B cell (primary cell): ENCODE measurements at regions not wholly inside any gene's neighbourhood (a gene's known extent, or its start where the extent isn't known, plus 50 kb on each side); places are given as distances from the start of the nearest gene placed in this dataset.

Experiments
- ATAC-seq: fragments of 200-7000 bp; cut with Tn5 transposase; one replicate; pipeline ENCODE4 v1.10.0; 2021; ENCODE audit warnings: low read depth, mild to moderate bottlenecking, moderate number of reproducible peaks, moderate library complexity
- CTCF ChIA-PET: fragments of 350-600 bp; sonication (Branson Sonifier 250); formaldehyde crosslinking; loops from one replicate; lab custom pipeline; 2021; ENCODE audit warnings: antibody characterized with exemption, inconsistent platforms; lab: Charles Lee
- POLR2A ChIA-PET: fragments of 350-600 bp; sonication (Branson Sonifier 250); formaldehyde crosslinking; loops from one replicate; lab custom pipeline; 2021; ENCODE audit warnings: antibody characterized with exemption; lab: Charles Lee
- DNase-seq: peaks from one replicate; pipeline ENCODE4 v3.0.0; 2013
- H2AFZ ChIP-seq: 2 replicates; pipeline ENCODE4 v1.6.1; 2012; ENCODE audit warnings: mild to moderate bottlenecking, low read depth, low read length; ENCODE audit not compliant: insufficient read depth, poor library complexity, severe bottlenecking
- H3K27ac ChIP-seq, 2 donors: 1 replicate in 1 of 2; 2 replicates in 1 of 2; pipeline ENCODE4 v1.5.1; 2012 to 2013; ENCODE audit warnings: low read length in 2 of 2, mild to moderate bottlenecking in 2 of 2, moderate library complexity in 1 of 2
- H3K27me3 ChIP-seq, 4 experiments: fragments of 200-600 bp in 1 of 4; sonication (generic) in 1 of 4; replicated peaks in 1 of 4; 1 replicate in 2 of 4; 2 replicates in 2 of 4; pipeline versions ENCODE4 v1.6.1 to v1.7.0; 2013 to 2016; ENCODE audit warnings: low read length in 3 of 4, mild to moderate bottlenecking in 2 of 4, mixed read lengths in 1 of 4, moderate library complexity in 1 of 4; ENCODE audit not compliant: insufficient read depth in 4 of 4, control insufficient read depth in 3 of 4; ENCODE audit errors: control extremely low read depth in 1 of 4
- H3K36me3 ChIP-seq, 2 experiments: replicated peaks in 1 of 2; 1 replicate in 1 of 2; 2 replicates in 1 of 2; pipeline versions ENCODE4 v1.6.1 to v1.7.1; 2013; ENCODE audit warnings: low read length in 1 of 2; ENCODE audit not compliant: insufficient read depth in 2 of 2, control insufficient read depth in 1 of 2; ENCODE audit errors: control extremely low read depth in 1 of 2, extremely low read depth in 1 of 2
- H3K4me1 ChIP-seq, 2 donors: fragments of 200-600 bp in 1 of 2; sonication (generic) in 1 of 2; 1 replicate in 1 of 2; 2 replicates in 1 of 2; pipeline versions ENCODE4 v1.5.1 to v1.6.1; 2013 to 2017; ENCODE audit warnings: low read length in 2 of 2; ENCODE audit not compliant: control insufficient read depth in 2 of 2, insufficient read depth in 2 of 2
- H3K4me2 ChIP-seq: replicated peaks from 2 replicates; pipeline ENCODE3; 2012; ENCODE audit warnings: mild to moderate bottlenecking, low read depth, low read length; ENCODE audit not compliant: poor library complexity, severe bottlenecking
- H3K4me3 ChIP-seq, 5 experiments: fragments of 200-600 bp in 1 of 5; sonication (generic) in 1 of 5; 1 replicate in 3 of 5; 2 replicates in 2 of 5; pipeline versions ENCODE4 v1.5.1 to v1.7.0; 2011 to 2016; ENCODE audit warnings: low read length in 4 of 5, mild to moderate bottlenecking in 4 of 5, low read depth in 2 of 5, control low read depth in 1 of 5, moderate library complexity in 1 of 5; ENCODE audit not compliant: insufficient read depth in 1 of 5; ENCODE audit errors: control extremely low read depth in 1 of 5, extremely low read depth in 1 of 5
- H3K79me2 ChIP-seq: fragments of 200-600 bp; sonication (generic); one replicate; pipeline ENCODE4 v1.6.0; 2016; ENCODE audit warnings: low read length; ENCODE audit not compliant: control insufficient read depth, insufficient read depth
- H3K9ac ChIP-seq: fragments of 200-600 bp; sonication (generic); 2 replicates; pipeline ENCODE4 v1.6.1; 2017; ENCODE audit warnings: mild to moderate bottlenecking, low read length, moderate library complexity
- H3K9me3 ChIP-seq, 3 donors: one replicate each; pipeline versions ENCODE4 v1.6.1 to v1.7.1; 2013; ENCODE audit warnings: low read length in 2 of 3; ENCODE audit not compliant: control insufficient read depth in 2 of 3, insufficient read depth in 1 of 3; ENCODE audit errors: control extremely low read depth in 1 of 3
- H4K20me1 ChIP-seq: 2 replicates; pipeline ENCODE4 v1.6.0; 2012; ENCODE audit warnings: mild to moderate bottlenecking, low read length; ENCODE audit not compliant: insufficient read depth, control insufficient read depth, poor library complexity, severe bottlenecking
- H3K27ac Mint-ChIP-seq: one replicate; pipeline ENCODE4 v1.8.0; 2021; ENCODE audit warnings: mixed read lengths
- H3K27me3 Mint-ChIP-seq: one replicate; pipeline ENCODE4 v1.8.0; 2021; ENCODE audit warnings: mixed read lengths
- H3K4me1 Mint-ChIP-seq: one replicate; pipeline ENCODE4 v1.8.0; 2021; ENCODE audit warnings: mixed read lengths
- H3K4me3 Mint-ChIP-seq: one replicate; pipeline ENCODE4 v1.8.0; 2021; ENCODE audit warnings: mixed read lengths
- H3K9me3 Mint-ChIP-seq: one replicate; pipeline ENCODE4 v1.8.0; 2022; ENCODE audit warnings: mixed read lengths; ENCODE audit not compliant: insufficient read depth
- EZH2 ChIP-seq: IDR thresholded peaks from 2 replicates; pipeline ENCODE4 v1.6.1; 2012; ENCODE audit warnings: borderline replicate concordance, low read depth, mild to moderate bottlenecking, moderate library complexity, low read length; ENCODE audit not compliant: insufficient read depth, poor library complexity, severe bottlenecking
- WGBS: methylation state at CpG from one replicate; pipeline ENCODE4 v1.1.5; 2013; ENCODE audit warnings: missing lambda C conversion rate; ENCODE audit not compliant: insufficient coverage; 5-methylcytosine and 5-hydroxymethylcytosine counted together
- intact Hi-C: fragments of 100-400 bp; cut with micrococcal nuclease; formaldehyde crosslinking; loops from one replicate; pipeline ENCODE4 v1.10.0; 2022
- TF ChIP-seq, protein P1 (sequence below): fragments of 200-600 bp; IDR thresholded peaks from one replicate; pipeline ENCODE4 v1.8.0; 2022; ENCODE audit warnings: antibody characterized with exemption, mild to moderate bottlenecking

DNA sequence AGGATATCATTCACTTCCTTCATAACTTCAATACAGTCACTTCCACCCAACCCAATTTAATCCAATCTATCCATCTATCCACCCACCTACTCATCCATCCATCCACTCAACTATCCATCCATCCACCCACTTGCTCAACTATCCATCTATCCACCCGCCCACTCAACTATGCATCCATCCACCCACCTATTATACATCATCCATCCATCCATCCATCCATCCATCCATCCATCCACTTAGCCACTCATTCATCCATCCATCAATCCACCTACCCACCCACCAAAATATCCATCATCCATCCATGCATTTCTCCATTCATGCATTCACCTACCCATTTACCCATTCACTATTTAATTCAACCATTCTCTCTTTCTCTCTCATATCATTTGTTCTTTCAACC lies 179.5 kb downstream of the HAPSTR1 start:
- H3K27me3 ChIP-seq: peaks cover 0 to 5% (median under 1%) of the 10 kb centered on the region in 4 experiments
- Mint-ChIP-seq H3K9me3 (peaks cover 6% of the 10 kb centered on the region), H3K27ac (no peak overlapping the region), H3K27me3 (peaks cover 47% of the 10 kb centered on the region), H3K4me3 (no peak overlapping the region), H3K4me1 (no peaks in the 10 kb centered on the region)
- H3K79me2 ChIP-seq: no peaks in the 10 kb centered on the region
- 88% methylated on average over 1 of the region's 1 CpG for WGBS
- H3K4me2 ChIP-seq: no peak overlapping the region
- no peaks in the 10 kb centered on the region for H3K9me3 ChIP-seq
- intact Hi-C loops: no loop called here
- DNase-seq (no peak), ATAC-seq (no peak)
- H3K27ac ChIP-seq: no peak overlapping the region
- H3K4me1 ChIP-seq: no peaks in the 10 kb centered on the region
- ChIA-PET CTCF (no interaction called here), POLR2A (no interaction called here)
- no peaks in the 10 kb centered on the region for H4K20me1 ChIP-seq
- no peak overlapping the region for H2AFZ ChIP-seq
- no peak overlapping the region for H3K9ac ChIP-seq
- H3K4me3 ChIP-seq: no peak overlapping the region
- no peaks in the 10 kb centered on the region for H3K36me3 ChIP-seq
- TF ChIP-seq EZH2: no peak
- TF ChIP-seq, protein P1, sequence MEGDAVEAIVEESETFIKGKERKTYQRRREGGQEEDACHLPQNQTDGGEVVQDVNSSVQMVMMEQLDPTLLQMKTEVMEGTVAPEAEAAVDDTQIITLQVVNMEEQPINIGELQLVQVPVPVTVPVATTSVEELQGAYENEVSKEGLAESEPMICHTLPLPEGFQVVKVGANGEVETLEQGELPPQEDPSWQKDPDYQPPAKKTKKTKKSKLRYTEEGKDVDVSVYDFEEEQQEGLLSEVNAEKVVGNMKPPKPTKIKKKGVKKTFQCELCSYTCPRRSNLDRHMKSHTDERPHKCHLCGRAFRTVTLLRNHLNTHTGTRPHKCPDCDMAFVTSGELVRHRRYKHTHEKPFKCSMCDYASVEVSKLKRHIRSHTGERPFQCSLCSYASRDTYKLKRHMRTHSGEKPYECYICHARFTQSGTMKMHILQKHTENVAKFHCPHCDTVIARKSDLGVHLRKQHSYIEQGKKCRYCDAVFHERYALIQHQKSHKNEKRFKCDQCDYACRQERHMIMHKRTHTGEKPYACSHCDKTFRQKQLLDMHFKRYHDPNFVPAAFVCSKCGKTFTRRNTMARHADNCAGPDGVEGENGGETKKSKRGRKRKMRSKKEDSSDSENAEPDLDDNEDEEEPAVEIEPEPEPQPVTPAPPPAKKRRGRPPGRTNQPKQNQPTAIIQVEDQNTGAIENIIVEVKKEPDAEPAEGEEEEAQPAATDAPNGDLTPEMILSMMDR: no peak

DNA sequence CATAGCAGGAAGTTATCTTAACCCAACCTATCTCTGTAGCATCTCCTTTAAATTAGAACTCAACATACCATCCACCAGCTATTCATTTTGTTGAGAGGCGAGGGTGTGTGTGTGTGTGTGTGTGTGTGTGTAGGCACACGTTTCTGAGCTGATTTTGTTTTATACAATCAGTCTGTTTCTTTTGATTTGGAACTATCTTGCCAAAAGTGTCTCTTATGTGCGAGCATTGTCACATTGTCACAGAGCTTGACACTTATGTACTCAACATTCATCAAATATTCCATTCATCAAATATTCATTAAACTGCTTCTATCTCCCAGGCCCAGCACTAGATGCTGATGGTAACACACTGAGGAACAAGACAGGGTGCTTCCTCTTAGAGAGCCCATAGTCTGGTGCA lies 180.4 kb downstream of the HAPSTR1 start:
- no peak overlapping the region for H3K9ac ChIP-seq
- H3K4me3 ChIP-seq: no peak overlapping the region
- no peaks in the 10 kb centered on the region for H3K79me2 ChIP-seq
- no peaks in the 10 kb centered on the region for H3K4me1 ChIP-seq
- no peak overlapping the region for H3K4me3 Mint-ChIP-seq
- WGBS: 83% methylated on average over 1 of the region's 3 CpGs
- no peak overlapping the region for H3K27ac ChIP-seq
- peaks cover 45% of the 10 kb centered on the region for H3K27me3 Mint-ChIP-seq
- CTCF ChIA-PET: no interaction called here
- intact Hi-C loops: no loop called here
- no peaks in the 10 kb centered on the region for H4K20me1 ChIP-seq
- no peak overlapping the region for H3K27ac Mint-ChIP-seq
- DNase-seq (no peak), ATAC-seq (no peak)
- H3K36me3 ChIP-seq: no peaks in the 10 kb centered on the region
- H3K9me3 ChIP-seq: no peaks in the 10 kb centered on the region
- POLR2A ChIA-PET: no interaction called here
- no peaks in the 10 kb centered on the region for H3K4me1 Mint-ChIP-seq
- TF ChIP-seq EZH2: no peak
- TF ChIP-seq, protein P1: no peak
- peaks cover 6% of the 10 kb centered on the region for H3K9me3 Mint-ChIP-seq
- peaks cover 0 to 5% (median 0%) of the 10 kb centered on the region in 4 experiments for H3K27me3 ChIP-seq
- no peak overlapping the region for H2AFZ ChIP-seq
- H3K4me2 ChIP-seq: no peak overlapping the region
